Mammary epithelial cell (primary cell): ENCODE measurements at regions not wholly inside any gene's neighbourhood (a gene's known extent, or its start where the extent isn't known, plus 50 kb on each side); places are given as distances from the start of the nearest gene placed in this dataset.
A peak's percentile ranks its signal among the peaks of the same experiment; 100 is the strongest.

Experiments used
- EZH2 ChIP-seq: IDR thresholded peaks from 2 replicates; pipeline ENCODE4 v1.6.1; 2012; ENCODE audit warnings: low read length, inconsistent platforms, borderline replicate concordance
- TF ChIP-seq, protein P1 (sequence below), 2 donors: IDR thresholded peaks in 1 of 2; conservative IDR thresholded peaks in 1 of 2; 2 replicates each; pipeline ENCODE4 v1.5.1; 2011 to 2012; ENCODE audit warnings: inconsistent platforms in 2 of 2, low read length in 2 of 2, mild to moderate bottlenecking in 2 of 2, control low read depth in 1 of 2, low read depth in 1 of 2; ENCODE audit not compliant: insufficient read depth in 1 of 2; ENCODE audit errors: extremely low read depth in 1 of 2

DNA sequence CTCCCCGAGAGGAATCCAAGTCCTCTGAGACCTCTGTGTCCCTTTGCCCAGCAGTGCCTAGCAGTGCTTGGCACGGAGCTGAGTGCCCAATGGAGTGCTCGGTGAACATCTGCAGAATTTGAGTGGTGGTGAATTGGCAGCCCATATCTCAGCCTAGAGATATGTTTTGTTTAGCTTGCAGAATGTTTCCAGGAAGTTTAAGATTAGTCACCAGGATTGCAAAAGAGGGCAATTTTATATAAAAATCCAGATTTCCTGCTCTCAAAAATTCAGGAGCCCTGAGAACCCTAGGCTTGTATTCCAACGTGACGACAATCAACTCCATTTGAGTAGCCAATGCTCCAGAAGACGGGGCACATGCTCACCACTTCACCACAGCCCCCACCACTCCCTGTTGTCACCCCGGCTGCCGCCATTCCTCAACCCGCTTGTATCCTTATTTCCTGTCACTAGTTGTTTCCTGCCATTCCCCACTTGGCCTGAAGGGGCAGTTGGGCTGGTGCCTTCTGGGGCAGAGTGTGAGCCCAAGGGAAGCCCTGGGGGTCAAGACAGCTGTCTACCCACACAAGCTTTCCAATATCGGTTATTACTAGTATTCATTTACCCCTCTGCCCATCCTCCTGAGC is 116.9 kb downstream of the EFNB1 start:
- TF ChIP-seq, protein P1, sequence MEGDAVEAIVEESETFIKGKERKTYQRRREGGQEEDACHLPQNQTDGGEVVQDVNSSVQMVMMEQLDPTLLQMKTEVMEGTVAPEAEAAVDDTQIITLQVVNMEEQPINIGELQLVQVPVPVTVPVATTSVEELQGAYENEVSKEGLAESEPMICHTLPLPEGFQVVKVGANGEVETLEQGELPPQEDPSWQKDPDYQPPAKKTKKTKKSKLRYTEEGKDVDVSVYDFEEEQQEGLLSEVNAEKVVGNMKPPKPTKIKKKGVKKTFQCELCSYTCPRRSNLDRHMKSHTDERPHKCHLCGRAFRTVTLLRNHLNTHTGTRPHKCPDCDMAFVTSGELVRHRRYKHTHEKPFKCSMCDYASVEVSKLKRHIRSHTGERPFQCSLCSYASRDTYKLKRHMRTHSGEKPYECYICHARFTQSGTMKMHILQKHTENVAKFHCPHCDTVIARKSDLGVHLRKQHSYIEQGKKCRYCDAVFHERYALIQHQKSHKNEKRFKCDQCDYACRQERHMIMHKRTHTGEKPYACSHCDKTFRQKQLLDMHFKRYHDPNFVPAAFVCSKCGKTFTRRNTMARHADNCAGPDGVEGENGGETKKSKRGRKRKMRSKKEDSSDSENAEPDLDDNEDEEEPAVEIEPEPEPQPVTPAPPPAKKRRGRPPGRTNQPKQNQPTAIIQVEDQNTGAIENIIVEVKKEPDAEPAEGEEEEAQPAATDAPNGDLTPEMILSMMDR (conservative IDR thresholded peaks at IDR 0.05 in 1 of 2, IDR thresholded peaks at IDR 0.05 in 1 of 2; ENCODE audit: extremely low read depth in 1 of 2, insufficient read depth in 1 of 2, low read depth in 1 of 2, low read length in 2 of 2): peak; percentile 2 to 33
- TF ChIP-seq EZH2: no peak
